IPS-18a (cell line): ENCODE measurements at regions not wholly inside any gene's neighbourhood (a gene's known extent, or its start where the extent isn't known, plus 50 kb on each side); places are given as distances from the start of the nearest gene placed in this dataset.

Source experiments
- H3K27ac ChIP-seq: one replicate; pipeline ENCODE4 v1.5.1; 2013; ENCODE audit warnings: low read length
- H3K27me3 ChIP-seq: one replicate; pipeline ENCODE4 v1.6.1; 2013; ENCODE audit warnings: mild to moderate bottlenecking, low read length; ENCODE audit not compliant: control insufficient read depth, insufficient read depth
- H3K36me3 ChIP-seq: one replicate; pipeline ENCODE4 v1.6.1; 2013; ENCODE audit warnings: low read depth, low read length; ENCODE audit not compliant: control insufficient read depth
- H3K4me1 ChIP-seq: one replicate; pipeline ENCODE4 v1.6.1; 2013; ENCODE audit warnings: low read depth, low read length; ENCODE audit not compliant: control insufficient read depth
- H3K4me3 ChIP-seq: one replicate; pipeline ENCODE4 v1.5.1; 2013; ENCODE audit warnings: low read length
- H3K9ac ChIP-seq: one replicate; pipeline ENCODE4 v1.6.1; 2013; ENCODE audit warnings: mild to moderate bottlenecking, low read length, moderate library complexity
- H3K9me3 ChIP-seq: one replicate; pipeline ENCODE4 v1.6.1; 2013; ENCODE audit warnings: low read depth, low read length; ENCODE audit not compliant: control insufficient read depth

- H3K27me3 ChIP-seq, result no peaks in the 10 kb centered on the region
- H3K9ac ChIP-seq, result no peak overlapping the region
- no peaks in the 10 kb centered on the region for H3K9me3 ChIP-seq
- H3K4me3 ChIP-seq, result no peak overlapping the region
- H3K36me3 ChIP-seq, result no peaks in the 10 kb centered on the region
- H3K4me1 ChIP-seq, result no peaks in the 10 kb centered on the region
- no peak overlapping the region for H3K27ac ChIP-seq
Measured at GRCh38 chr7:81926-82756, 110.2 kb upstream of the FAM20C start.

GRCh38 chr7:82757-83155 lies 109.6 kb upstream of the FAM20C start:
- H3K27ac ChIP-seq, result no peak overlapping the region
- H3K9ac ChIP-seq, result no peak overlapping the region

GRCh38 chr7:83441-83840 lies 108.9 kb upstream of the FAM20C start:
- no peaks in the 10 kb centered on the region for H3K4me1 ChIP-seq
- H3K4me3 ChIP-seq, result no peak overlapping the region
- H3K27ac ChIP-seq, result no peak overlapping the region
- H3K27me3 ChIP-seq, result no peaks in the 10 kb centered on the region
- H3K9ac ChIP-seq, result no peak overlapping the region
- H3K9me3 ChIP-seq, result no peaks in the 10 kb centered on the region
- no peaks in the 10 kb centered on the region for H3K36me3 ChIP-seq

More at GRCh38 chr7:82757-83155, 109.6 kb upstream of the FAM20C start:
- no peak overlapping the region for H3K4me3 ChIP-seq
- H3K4me1 ChIP-seq, result no peaks in the 10 kb centered on the region
- no peaks in the 10 kb centered on the region for H3K9me3 ChIP-seq
- no peaks in the 10 kb centered on the region for H3K27me3 ChIP-seq
- H3K36me3 ChIP-seq, result no peaks in the 10 kb centered on the region

GRCh38 chr7:83861-84632 lies 108.3 kb upstream of the FAM20C start:
- H3K4me1 ChIP-seq, result no peaks in the 10 kb centered on the region
- no peak overlapping the region for H3K9ac ChIP-seq
- no peaks in the 10 kb centered on the region for H3K9me3 ChIP-seq
- H3K27me3 ChIP-seq, result no peaks in the 10 kb centered on the region
- no peak overlapping the region for H3K27ac ChIP-seq
- no peak overlapping the region for H3K4me3 ChIP-seq
- H3K36me3 ChIP-seq, result no peaks in the 10 kb centered on the region

GRCh38 chr7:84633-85020 lies 107.7 kb upstream of the FAM20C start:
- Histone ChIP-seq H3K4me1 (no peaks in the 10 kb centered on the region), H3K27ac (no peak overlapping the region), H3K4me3 (no peak overlapping the region), H3K36me3 (no peaks in the 10 kb centered on the region), H3K27me3 (no peaks in the 10 kb centered on the region), H3K9ac (no peak overlapping the region), H3K9me3 (no peaks in the 10 kb centered on the region)

GRCh38 chr7:85074-85882 lies 107.1 kb upstream of the FAM20C start:
- Histone ChIP-seq H3K27me3 (no peaks in the 10 kb centered on the region), H3K4me1 (no peaks in the 10 kb centered on the region), H3K9me3 (no peaks in the 10 kb centered on the region), H3K36me3 (no peaks in the 10 kb centered on the region), H3K9ac (no peak overlapping the region), H3K27ac (no peak overlapping the region), H3K4me3 (no peak overlapping the region)

GRCh38 chr7:85883-86515 lies 106.4 kb upstream of the FAM20C start:
- Histone ChIP-seq H3K4me3 (no peak overlapping the region), H3K9ac (no peak overlapping the region), H3K9me3 (no peaks in the 10 kb centered on the region), H3K27ac (no peak overlapping the region), H3K27me3 (no peaks in the 10 kb centered on the region), H3K4me1 (peaks cover 3% of the 10 kb centered on the region), H3K36me3 (no peaks in the 10 kb centered on the region)

GRCh38 chr7:86629-87028 lies 105.7 kb upstream of the FAM20C start:
- Histone ChIP-seq H3K9me3 (no peaks in the 10 kb centered on the region), H3K27me3 (no peaks in the 10 kb centered on the region), H3K9ac (no peak overlapping the region), H3K4me1 (peaks cover 3% of the 10 kb centered on the region), H3K4me3 (no peak overlapping the region), H3K27ac (no peak overlapping the region), H3K36me3 (no peaks in the 10 kb centered on the region)

GRCh38 chr7:87047-87446 lies 105.3 kb upstream of the FAM20C start:
- H3K9ac ChIP-seq, result no peak overlapping the region

GRCh38 chr7:87671-88070 lies 104.7 kb upstream of the FAM20C start:
- H3K27me3 ChIP-seq, result no peaks in the 10 kb centered on the region
- no peaks in the 10 kb centered on the region for H3K36me3 ChIP-seq
- H3K9ac ChIP-seq, result no peak overlapping the region

More at GRCh38 chr7:87047-87446, 105.3 kb upstream of the FAM20C start:
- H3K9me3 ChIP-seq, result no peaks in the 10 kb centered on the region
- no peaks in the 10 kb centered on the region for H3K36me3 ChIP-seq
- H3K27me3 ChIP-seq, result no peaks in the 10 kb centered on the region
- no peak overlapping the region for H3K4me3 ChIP-seq
- H3K27ac ChIP-seq, result no peak overlapping the region
- peaks cover 7% of the 10 kb centered on the region for H3K4me1 ChIP-seq

More at GRCh38 chr7:87671-88070, 104.7 kb upstream of the FAM20C start:
- Histone ChIP-seq H3K9me3 (no peaks in the 10 kb centered on the region), H3K27ac (no peak overlapping the region), H3K4me3 (no peak overlapping the region), H3K4me1 (peaks cover 13% of the 10 kb centered on the region)
